Keratinocyte (primary cell): ENCODE measurements at regions not wholly inside any gene's neighbourhood (a gene's known extent, or its start where the extent isn't known, plus 50 kb on each side); places are given as distances from the start of the nearest gene placed in this dataset.

ENCODE experiments used
- CTCF ChIP-seq, 3 experiments: IDR thresholded peaks in 1 of 3; conservative IDR thresholded peaks in 1 of 3; optimal IDR thresholded peaks in 1 of 3; 2 replicates in 2 of 3; 3 replicates in 1 of 3; pipeline versions ENCODE3 to v1.5.1; 2011; ENCODE audit warnings: low read length in 3 of 3, mild to moderate bottlenecking in 3 of 3, moderate library complexity in 2 of 3, control low read depth in 1 of 3, inconsistent platforms in 1 of 3; ENCODE audit not compliant: insufficient read depth in 2 of 3; ENCODE audit errors: extremely low read depth in 1 of 3
- EZH2 ChIP-seq: IDR thresholded peaks from one replicate; pipeline ENCODE4 v1.6.1; 2012; ENCODE audit warnings: inconsistent platforms, mild to moderate bottlenecking, low read length, moderate library complexity

GRCh38 chr5:174987443-174988012 lies 263.1 kb downstream of the MSX2 start:
- TF ChIP-seq CTCF (optimal IDR thresholded peaks at IDR 0.05 in 1 of 3, IDR thresholded peaks at IDR 0.05 in 1 of 3, conservative IDR thresholded peaks at IDR 0.05 in 1 of 3; ENCODE audit: extremely low read depth in 1 of 3, insufficient read depth in 2 of 3, low read length in 3 of 3) (no peak), EZH2 (no peak)
